Hepatic stellate cell (primary cell): ENCODE measurements at regions not wholly inside any gene's neighbourhood (a gene's known extent, or its start where the extent isn't known, plus 50 kb on each side); places are given as distances from the start of the nearest gene placed in this dataset.
"Not testable (repeated sequence)": the region's sequence is repeated elsewhere in the genome, so short reads cannot be mapped to it uniquely, and the experiment has no call there.

Source experiments
- DNase-seq: peaks from one replicate; pipeline ENCODE4 v3.0.0; 2011; ENCODE audit warnings: low spot score

DNA sequence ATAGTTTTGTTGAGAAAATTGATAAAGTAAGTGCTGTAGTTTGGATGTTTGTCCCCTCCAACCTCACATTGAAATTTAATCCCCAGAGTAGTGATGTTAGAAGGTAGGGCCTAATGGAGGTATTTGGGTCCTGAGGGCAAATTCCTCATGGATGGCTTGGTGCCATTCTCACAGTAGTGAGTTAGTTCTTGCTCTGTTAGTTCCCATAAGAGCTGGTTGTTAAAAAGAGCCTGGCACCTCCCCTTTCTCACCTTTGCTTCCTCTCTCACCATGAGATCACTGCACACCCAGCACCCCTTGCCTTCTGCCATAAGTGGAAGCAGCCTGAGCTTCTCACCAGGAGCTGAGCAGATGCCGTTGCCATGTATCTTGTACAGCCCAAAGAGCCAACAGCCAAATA lies 354.8 kb upstream of the NFIA start:
- DNase-seq, result no peak

DNA sequence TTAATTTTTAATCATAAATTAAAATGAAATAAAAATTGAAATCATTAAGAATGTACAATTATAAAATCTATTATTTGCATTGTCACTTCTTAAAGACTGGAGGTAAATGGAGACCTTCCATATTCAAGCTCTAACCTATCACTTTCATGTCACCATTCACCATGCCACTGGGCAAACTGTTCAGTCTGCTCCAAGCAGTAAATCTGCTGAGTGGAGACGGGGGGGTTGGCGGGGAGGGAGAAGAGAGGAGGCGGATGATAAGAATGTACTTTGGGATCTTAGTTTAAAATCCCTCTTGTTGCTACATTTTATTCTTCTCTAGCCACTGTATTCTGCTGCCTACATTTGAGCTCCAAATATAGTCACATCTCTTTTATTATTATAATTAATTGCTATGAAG lies 365.9 kb upstream of the NFIA start:
- no peak for DNase-seq

DNA sequence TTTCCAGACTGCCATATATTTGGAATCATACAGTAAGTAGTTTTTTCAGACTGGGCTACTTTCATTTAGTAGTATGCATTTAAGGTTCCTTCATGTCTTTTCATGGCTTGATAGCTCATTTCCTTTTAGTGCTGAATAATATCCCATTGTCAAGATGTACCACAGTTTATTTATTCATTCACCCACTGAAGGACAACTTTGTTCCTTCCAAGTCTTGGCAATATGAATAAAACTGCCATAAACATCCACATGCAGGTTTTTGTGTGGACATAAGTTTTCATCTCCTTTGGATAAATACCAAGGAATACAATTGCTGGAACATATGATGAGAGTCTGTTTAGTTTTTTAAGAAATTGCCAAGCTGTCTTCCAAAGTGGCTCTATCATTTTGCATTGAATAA lies 366.4 kb upstream of the NFIA start:
- no peak for DNase-seq

DNA sequence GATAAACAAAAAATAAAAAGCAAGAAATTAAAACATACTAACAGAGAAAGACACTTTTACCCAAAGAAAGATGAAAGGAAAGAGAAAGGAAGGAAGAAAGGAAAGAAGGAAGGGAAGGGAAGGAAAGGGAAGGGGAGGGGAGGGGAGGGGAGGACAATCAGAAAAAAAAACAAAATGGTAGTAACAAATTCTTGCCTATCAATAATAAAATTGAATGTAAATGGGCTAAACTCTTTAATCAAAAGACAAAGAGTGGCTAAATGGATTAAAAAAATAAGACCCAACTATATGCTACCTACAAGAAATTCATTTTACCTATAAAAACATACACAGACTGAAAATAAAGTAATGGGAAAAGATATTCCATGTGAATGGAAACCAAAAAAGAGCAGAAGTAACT lies 372.9 kb upstream of the NFIA start:
- DNase-seq, result no peak

DNA sequence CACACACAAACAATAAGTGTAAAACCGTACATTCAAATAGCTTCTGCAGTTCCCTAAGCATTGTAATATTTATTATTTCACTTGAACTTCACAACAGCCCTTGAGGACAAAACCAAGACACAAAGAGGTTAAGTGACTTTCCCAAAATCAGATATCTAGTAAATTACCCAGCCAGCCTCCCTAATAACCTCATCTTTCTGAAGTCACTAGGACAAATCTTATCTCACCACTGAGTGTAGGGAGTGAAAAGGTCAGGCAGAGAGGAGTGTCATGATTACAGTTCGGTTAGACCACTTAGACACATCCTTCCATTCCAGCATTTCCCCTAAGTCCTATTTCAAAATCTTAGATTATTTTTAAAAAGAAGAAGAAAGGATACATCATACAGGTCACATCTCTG lies 377.3 kb upstream of the NFIA start:
- DNase-seq, result no peak

DNA sequence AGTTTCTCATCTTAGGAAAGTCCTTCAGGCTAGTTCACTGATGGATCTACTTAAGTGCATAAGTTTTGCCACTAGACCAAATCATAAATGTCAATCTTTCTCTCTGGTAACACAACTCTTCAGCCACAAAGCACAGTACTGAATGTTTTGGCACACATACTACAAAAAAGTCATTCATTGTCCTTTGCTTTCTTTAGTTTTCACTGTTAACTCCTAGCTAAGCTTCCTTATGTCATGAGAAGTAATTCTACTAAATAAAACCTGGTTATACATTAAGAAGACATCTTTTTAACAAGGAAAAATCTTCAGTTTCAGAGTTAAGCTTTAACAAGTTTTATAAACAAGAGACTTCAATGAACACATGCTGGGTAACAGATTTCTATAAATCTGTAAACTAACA lies 379.2 kb upstream of the NFIA start:
- DNase-seq, result no peak

DNA sequence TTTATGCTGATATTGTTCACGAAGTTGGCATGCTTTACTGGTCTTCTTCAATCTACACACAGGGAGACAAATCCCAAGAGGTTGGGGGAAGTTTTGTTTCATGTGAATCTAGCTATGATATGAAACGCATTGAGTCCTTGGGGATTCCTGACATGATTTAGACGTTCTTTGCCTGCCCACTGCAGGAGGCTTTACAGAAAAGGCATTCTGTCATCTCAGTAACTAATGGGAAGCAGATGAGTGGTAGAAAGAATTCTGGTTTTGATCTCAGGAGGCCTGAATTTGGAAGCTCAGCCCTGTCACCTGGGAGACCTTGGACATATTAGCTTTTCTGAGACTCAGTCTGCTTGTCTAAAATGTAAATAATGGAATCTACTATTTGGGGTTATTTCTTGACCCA lies 383.0 kb upstream of the NFIA start:
- no peak for DNase-seq

DNA sequence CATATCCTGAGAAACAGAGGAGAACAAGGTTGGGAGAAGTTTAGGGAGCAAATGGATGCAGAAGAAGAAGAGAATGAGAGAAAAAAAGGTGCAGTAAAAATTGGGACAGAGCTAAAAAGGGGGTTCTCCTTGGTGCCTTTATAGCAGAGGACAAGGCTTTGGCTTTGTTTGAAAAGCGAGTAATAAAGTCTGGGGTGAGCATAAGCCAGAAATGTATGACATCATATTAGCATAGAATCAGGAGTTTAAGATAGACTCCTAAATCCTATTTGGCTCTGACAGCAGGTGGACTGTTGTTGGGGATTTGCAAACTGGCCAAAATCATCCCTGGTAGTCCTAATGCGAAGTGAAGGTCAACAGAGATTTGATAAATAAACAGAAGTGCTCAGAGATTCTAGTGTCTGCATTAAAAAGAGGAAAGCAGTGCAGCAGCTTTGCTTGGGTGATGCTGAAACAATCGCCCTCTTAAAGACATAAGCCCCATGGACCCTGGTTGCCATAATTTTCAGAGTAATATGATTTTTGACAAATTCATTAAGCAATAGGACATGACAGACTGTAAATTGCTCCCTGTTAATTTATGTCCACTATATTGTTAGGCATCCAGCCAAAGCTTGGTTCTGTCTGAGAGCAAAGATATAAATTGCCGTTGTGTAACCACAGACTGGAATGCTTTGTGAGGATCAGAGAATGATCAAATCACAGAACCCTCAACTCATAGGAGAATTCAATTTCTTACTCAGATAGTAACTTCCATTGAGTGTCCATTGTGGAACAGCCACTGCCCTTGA lies 385.0 kb upstream of the NFIA start:
- no peak for DNase-seq

DNA sequence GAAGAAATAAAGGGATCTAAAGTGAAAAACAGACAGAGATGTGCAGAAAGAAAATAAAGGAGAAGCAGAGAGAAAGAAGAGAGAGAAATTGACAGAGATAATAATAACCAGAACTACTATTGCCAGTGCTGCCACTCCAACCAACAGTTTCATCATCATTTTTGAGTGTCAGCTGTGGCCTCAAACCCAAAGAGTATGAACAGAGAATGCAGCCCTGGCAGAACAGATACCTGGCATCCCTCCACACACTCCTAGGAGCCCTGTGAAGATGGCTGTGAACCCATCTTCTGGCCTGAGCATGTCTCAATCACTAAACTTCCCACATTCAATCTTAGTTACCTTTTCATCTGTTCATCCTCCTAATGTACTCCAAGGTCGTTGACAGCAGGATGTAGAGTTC lies 385.8 kb upstream of the NFIA start:
- DNase-seq, result no peak

DNA sequence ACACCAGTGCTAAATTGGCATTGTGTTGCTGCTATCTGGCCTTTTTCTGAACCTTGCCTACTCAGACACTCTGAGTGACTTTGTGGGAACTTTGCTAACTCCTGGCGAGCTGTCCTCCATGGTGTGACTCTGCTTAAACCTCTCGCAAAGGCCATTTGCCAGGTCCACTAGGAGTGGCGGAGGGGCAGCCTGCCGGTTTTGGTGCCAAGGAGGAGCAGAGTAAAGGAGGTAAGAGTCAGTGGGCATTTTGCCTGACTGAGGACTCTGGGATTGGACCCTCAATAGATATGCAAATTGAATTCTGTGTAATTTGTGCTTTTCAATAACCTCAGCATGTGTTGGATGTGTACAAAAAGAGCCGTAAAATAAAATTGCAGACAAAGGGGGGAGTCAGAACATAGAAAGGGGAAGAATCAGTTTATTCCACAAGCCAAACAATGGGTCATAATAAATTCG lies 386.6 kb upstream of the NFIA start:
- no peak for DNase-seq

DNA sequence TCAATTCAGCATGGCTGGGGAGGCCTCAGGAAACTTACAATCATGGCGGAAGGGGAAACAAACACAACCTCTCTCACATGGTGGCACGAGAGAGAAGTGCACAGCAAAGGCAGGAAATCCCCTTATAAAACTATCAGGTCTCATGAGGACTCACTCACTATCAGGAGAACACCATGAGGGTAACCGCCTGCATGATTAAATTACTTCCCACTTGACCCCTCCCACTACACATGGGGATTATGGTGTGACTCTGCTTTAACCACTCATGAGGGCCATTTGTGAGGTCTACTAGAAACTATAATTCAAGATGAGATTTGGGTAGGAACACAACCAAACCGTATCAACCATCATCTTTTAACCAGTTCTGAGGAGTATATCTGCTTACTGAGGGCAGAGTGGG lies 387.4 kb upstream of the NFIA start:
- DNase-seq, result no peak

DNA sequence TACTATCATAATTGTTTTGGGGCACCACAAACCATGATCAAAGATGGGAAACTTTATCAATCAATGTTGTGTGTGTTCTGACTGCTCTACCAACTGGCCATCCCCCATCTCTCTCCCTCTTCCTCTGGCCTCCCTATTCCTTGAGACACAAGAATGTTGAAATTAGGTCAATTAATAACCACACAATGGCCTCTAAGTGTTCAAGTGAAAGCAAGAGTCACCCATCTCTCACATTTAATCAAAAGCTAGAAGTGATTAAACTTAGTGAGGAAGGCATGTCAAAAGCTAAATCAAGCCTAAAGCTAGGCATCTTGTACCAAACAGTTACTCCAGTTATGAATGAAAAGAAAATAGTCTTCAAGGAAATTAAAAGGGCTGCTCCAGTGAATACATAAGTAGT lies 390.3 kb upstream of the NFIA start:
- DNase-seq, result no peak

DNA sequence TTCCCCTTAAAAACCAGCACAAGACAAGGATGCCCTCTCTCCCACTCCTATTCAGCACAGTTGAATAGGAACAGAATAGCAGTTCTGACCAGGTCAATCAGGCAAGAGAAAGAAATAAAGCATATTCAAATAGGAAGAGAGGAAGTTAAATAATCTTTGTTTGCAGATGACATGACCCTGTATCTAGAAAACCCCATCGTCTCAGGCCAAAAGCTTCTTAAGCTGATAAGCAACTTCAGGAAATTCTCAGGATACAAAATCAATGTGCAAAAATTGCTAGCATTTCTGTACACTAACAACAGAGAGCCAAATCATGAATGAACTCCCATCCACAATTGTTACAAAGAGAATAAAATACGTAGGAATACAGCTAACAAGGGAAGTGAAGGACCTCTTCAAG lies 394.1 kb upstream of the NFIA start:
- DNase-seq, result not testable (repeated sequence)

DNA sequence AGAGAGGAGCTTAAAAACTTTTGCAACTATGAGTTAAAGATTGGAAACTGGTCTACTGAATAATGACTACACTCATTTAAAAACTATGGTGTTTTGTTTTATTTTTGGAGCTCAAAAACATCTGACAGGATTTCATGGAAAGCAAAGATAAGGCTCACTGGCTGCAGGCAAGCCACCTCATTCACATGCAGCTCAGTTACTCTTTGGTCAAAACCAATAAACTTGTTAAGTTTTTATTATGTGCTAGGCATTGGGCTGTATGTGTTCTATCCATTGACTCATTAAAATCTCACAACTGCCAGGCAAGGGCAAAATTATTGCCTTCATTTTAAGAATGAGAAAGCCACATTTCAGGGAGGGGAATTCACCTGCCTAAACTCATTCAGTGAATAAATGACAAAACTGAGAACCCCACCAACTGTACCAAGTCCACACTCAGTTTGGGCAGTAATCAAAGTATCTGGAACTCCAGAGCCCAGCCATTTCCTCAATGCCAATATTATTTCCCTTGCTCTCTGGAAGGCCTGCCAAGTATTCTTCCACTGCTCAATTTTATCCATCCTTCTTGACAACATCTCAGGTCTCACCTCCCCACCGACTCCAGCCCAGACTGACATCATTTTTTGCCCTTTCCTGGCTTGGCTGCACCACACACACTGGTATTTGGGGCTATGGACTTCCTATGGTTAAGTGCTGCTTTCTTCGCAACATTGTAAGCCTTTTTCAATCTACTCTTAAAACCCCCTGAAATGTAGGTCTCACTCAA lies 401.1 kb upstream of the NFIA start:
- no peak for DNase-seq

DNA sequence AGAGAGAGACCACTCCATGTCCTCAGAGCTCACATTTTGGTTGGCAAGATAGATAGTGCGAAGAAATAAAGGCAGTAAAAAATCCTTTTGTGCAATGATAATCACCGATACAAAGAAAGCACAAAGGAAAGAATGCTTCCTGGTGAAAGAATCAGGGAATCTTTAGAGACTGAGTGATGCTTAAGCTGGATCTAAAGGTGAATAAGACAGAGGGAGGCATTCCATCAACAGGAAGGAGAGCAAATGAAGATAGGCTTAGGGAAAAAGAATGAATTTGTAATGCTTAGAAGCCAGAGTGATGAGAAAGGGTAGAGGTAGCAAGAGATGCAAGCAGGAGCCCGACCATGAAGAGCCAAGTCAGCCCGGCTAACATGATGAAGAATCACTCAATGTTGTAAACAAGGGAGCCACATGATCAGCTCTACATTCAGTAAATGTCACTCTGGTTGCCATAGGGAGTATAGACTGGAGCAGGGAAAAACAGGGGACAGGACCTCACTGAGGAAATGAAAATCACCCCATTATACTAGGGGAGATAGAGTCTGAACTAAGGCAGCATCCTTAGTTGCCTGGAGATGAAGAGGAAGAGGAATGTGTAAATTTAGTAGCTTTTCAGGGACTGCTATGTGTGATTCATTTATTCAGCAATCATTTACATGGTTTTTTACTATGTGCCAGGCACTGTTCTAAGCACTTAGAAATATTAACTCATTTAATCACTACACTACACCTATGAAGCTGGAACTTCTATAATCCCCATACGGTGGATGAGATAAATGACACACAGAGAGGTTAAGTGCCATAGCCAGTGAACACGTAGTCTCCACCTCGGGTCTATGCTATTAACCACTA lies 402.6 kb upstream of the NFIA start:
- no peak for DNase-seq

DNA sequence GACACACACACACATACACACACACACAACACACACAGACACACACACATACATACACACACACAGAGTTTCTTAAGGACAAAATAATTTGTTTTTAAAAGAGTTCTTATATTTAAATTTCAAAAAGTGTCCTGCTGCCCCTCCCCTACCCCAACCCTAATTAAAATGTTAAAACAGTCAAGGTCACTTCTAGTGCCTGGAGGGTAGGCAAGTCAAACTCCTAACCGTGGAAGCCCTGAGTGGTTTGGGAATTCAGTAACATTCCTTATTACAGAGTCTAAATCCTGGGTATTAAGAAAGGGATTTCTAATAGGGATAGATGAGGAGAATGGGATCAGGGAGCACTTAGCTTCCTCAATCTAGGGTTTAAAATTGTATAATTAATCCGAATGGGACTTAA lies 403.6 kb upstream of the NFIA start:
- no peak for DNase-seq

DNA sequence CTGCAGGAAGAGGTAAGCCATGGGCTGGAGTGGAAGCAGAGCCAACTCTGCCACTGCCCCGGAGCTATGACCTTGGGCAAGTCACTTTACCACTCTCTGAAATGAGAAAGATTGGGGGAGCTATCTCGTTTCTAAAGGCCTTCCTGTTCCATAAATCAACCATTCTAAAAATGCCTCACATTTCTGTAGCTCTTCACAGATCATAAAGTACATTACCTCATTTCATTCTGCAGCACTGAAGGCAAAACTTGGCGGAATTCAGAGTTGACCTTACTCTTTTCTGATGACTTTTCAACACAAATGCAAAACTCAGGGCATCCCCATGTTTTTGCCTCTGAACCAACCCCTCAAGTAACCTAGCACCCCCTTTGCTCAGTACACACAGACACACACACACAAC lies 404.0 kb upstream of the NFIA start:
- no peak for DNase-seq

DNA sequence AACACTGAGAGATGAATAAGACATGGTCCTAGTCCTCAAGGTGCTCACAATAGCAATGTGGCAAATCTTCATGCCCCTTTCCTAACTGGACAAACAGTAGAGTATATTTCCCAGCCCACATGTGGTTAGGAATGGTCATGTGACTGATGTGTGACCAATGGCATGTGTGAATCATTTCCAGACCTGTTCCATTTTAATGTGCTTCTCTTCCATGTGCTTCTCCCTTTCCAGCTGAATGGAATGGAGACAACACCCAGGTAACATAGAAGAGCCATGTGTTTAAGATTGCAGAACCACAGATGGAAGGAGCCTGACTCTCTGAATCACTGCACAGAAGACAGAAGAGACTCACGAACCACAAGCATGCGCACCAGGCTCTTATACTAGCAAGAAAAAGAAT lies 409.9 kb upstream of the NFIA start:
- DNase-seq, result no peak

DNA sequence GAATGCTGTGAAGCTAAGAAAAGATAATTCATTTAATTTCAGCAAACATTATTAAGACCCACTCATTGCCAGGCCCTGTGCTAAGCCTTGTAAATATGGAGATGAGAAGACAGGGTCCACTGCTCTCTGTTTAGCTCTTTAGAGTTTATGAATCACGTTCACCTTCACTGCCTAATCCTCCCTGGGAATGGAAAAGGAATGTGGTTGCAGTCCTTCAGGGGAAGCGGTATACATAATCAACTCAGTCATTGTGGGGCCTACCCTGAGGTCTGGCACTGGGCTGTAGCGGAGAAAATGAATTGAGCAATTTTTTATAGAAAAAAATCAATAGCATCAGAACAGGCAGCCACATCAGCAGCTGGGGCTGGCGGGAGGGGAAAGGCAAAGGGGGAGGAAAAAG lies 412.1 kb upstream of the NFIA start:
- no peak for DNase-seq

DNA sequence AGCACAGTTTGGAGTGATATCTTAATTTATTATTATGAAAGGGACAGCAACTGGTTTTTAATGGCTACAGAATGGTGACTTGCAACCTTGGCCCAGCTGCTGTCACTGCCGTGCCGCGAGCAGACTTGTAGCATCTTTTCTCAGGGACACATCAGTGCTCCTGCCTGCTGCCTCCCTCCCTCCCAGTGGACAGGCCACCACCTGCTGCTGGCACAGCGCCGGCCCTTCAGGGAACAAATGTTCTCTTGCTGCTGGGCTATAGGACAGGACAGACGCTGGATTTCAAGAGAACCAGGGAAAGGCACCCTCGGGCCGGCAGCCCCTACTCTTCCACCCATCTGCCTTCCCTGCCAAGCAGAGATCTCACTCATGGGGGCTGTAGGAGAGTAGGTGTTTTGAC lies 413.8 kb upstream of the NFIA start:
- DNase-seq, result no peak

DNA sequence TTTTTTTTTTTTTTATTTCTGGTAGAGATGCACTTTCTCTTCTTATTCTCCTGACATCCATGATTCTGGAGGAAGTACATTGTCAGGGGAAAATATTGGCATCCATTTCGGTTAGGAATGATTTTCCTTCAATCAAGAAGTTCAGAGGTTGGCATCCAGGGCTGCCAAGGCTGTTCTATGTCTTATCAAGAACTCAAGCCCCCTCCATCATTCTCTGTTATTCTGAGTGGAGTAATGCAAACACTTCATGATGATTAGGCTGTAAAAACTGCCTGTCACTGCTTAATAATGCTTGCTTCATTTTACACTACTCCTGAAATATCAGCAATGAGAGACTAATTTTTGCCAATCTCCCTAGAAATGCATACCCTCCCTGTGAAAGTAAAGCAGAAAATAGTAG lies 417.1 kb upstream of the NFIA start:
- no peak for DNase-seq

DNA sequence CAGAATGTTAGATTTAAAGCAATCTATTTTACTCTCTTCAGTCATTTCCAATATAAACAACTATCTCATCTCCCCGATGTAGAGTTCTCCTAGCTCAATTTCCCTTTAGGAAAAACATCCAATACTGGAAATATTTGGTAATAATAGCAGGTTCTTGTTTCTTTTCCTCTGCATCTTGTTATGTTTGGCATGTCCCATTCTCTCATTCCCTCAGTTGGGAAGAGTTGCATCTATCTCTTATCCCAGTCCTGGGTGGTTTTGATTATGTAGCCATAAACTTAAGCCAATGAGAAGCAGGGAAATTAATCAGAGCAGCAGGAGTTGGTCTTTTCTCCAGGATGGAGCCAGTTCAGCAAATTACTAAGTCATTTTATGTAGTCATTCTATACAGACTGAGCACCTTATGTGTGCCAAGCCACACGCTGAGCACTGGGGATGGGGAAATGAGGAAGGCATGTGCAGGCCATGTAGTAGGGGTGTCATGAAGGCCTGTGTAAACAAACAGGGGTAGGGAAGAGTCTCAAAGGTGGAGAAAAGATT lies 418.2 kb upstream of the NFIA start:
- DNase-seq, result no peak
